ENCODE measurements at regions not wholly inside any gene's neighbourhood (a gene's known extent, or its start where the extent isn't known, plus 50 kb on each side); places are given as distances from the start of the nearest gene placed in this dataset.
"Not testable (repeated sequence)": the region's sequence is repeated elsewhere in the genome, so short reads cannot be mapped to it uniquely, and the experiment has no call there.

DNA sequence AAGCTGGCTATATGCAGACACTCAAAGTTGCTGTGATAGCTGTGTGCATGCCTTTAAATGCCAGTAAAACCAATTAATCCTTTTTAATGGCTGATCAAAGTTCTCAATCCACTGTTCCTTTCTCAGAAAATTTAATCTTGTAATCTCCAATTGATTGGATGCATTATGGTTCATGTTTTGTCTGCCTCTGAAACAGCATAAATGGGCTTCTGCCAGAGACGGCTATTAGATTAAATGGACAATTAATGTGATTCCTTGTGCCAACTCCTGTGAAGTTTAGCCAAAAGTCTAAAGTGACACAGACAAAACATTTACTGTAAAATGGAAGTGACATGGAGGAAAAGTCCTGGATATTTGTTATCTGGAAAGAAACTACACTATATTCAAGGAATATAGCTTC, 952.5 kb upstream of the FAT3 start:
- Histone ChIP-seq H3K4me3 (ENCODE audit: low read depth in 1 of 5, low read length in 5 of 5) (no peak overlapping the region), H3K36me3 (ENCODE audit: control insufficient read depth in 5 of 5, insufficient read depth in 5 of 5, low read length in 5 of 5) (no peaks in the 10 kb centered on the region), H3K4me1 (ENCODE audit: control insufficient read depth in 5 of 5, insufficient read depth in 5 of 5, low read length in 5 of 5) (no peaks in the 10 kb centered on the region), H3K9ac (ENCODE audit: low read length in 5 of 5) (no peak overlapping the region), H3K9me3 (ENCODE audit: control insufficient read depth in 5 of 5, low read length in 5 of 5) (no peaks in the 10 kb centered on the region), H3K27ac (ENCODE audit: low read depth, low read length) (no peak overlapping the region), H3K27me3 (ENCODE audit: control insufficient read depth in 5 of 5, insufficient read depth in 4 of 5, low read length in 5 of 5) (no peaks in the 10 kb centered on the region)

DNA sequence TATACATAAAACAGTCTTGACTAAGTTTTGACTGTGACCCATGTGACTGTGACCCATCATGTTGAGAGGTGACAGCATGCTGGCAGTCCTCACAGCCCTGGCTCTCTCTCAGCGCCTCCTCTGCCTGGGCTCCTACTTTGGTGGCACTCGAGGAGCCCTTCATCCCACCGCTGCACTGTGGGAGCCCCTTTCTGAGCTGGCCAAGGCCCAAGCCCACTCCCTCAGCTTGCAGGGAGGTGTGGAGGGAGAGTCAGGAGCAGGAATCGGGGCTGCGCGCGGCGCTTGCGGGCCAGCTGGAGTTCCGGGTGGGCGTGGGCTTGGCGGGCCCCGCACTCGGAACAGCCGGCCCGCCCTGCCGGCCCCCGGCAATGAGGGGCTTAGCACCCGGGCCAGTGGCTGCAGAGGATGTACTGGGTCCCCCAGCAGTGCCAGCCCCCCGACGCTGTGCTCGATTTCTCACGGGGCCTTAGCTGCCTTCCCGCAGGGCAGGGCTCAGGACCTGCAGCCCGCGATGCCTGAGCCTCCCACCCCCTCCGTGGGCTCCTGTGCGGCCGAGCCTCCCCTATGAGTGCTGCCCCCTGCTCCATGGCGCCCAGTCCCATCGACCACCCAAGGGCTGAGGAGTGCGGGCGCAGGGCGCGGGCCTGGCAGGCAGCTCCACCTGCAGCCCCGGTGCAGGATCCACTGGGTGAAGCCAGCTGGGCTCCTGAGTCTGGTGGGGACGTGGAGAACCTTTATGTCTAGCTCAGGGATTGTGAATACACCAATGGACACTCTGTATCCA, 955.9 kb upstream of the FAT3 start:
- not testable (repeated sequence) for H3K36me3 ChIP-seq (ENCODE audit: control insufficient read depth in 5 of 5, insufficient read depth in 5 of 5, low read length in 5 of 5); H3K27ac ChIP-seq (ENCODE audit: low read depth, low read length); H3K9me3 ChIP-seq (ENCODE audit: control insufficient read depth in 5 of 5, low read length in 5 of 5); H3K9ac ChIP-seq (ENCODE audit: low read length in 5 of 5); H3K4me1 ChIP-seq (ENCODE audit: control insufficient read depth in 5 of 5, insufficient read depth in 5 of 5, low read length in 5 of 5); H3K4me3 ChIP-seq (ENCODE audit: low read depth in 1 of 5, low read length in 5 of 5); H3K27me3 ChIP-seq (ENCODE audit: control insufficient read depth in 5 of 5, insufficient read depth in 4 of 5, low read length in 5 of 5)

DNA sequence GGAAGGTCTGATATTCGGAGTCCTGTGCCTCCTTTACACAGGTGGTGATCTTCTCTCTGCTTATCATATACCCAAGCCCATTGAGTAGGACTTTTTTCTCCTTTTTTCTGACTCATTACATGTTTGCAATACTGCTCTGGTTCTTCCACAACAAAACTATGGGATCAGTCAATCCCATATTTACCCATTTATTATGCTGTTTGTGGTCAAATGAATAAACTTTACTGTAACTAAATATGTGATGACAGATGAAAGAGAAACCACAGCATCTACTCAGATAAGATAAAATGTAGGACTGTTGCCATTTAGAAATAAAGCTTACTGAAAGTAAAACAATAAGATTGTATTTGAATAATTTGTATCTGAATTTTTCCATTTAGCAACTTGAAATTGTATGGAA, 958.7 kb upstream of the FAT3 start:
- Histone ChIP-seq H3K27ac (ENCODE audit: low read depth, low read length) (no peak overlapping the region), H3K27me3 (ENCODE audit: control insufficient read depth in 5 of 5, insufficient read depth in 4 of 5, low read length in 5 of 5) (no peaks in the 10 kb centered on the region), H3K9ac (ENCODE audit: low read length in 5 of 5) (no peak overlapping the region), H3K36me3 (ENCODE audit: control insufficient read depth in 5 of 5, insufficient read depth in 5 of 5, low read length in 5 of 5) (no peaks in the 10 kb centered on the region), H3K4me3 (ENCODE audit: low read depth in 1 of 5, low read length in 5 of 5) (no peak overlapping the region), H3K4me1 (ENCODE audit: control insufficient read depth in 5 of 5, insufficient read depth in 5 of 5, low read length in 5 of 5) (no peaks in the 10 kb centered on the region), H3K9me3 (ENCODE audit: control insufficient read depth in 5 of 5, low read length in 5 of 5) (no peaks in the 10 kb centered on the region)

DNA sequence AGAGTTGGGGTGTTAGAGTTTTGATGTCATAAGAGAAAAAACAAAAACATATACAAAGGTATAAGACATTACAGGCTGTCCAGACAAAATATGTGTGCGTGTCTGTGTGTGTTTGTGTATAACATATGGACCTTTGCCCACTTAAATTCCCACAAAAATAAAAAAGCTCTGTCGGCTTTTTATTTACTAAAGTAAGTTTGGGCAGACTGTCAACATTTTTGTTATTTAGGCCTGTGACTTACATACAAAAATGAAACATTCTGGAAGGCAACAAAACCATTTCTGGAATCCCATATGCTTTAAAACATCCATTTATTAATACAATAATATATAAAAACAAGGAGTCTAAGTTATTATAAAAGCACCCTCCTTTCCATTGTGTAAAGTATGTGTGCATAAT, 960.1 kb upstream of the FAT3 start:
- Histone ChIP-seq H3K9me3 (ENCODE audit: control insufficient read depth in 5 of 5, low read length in 5 of 5) (no peaks in the 10 kb centered on the region), H3K27ac (ENCODE audit: low read depth, low read length) (no peak overlapping the region), H3K4me3 (ENCODE audit: low read depth in 1 of 5, low read length in 5 of 5) (no peak overlapping the region), H3K9ac (ENCODE audit: low read length in 5 of 5) (no peak overlapping the region), H3K27me3 (ENCODE audit: control insufficient read depth in 5 of 5, insufficient read depth in 4 of 5, low read length in 5 of 5) (no peaks in the 10 kb centered on the region), H3K36me3 (ENCODE audit: control insufficient read depth in 5 of 5, insufficient read depth in 5 of 5, low read length in 5 of 5) (no peaks in the 10 kb centered on the region), H3K4me1 (ENCODE audit: control insufficient read depth in 5 of 5, insufficient read depth in 5 of 5, low read length in 5 of 5) (no peaks in the 10 kb centered on the region)

DNA sequence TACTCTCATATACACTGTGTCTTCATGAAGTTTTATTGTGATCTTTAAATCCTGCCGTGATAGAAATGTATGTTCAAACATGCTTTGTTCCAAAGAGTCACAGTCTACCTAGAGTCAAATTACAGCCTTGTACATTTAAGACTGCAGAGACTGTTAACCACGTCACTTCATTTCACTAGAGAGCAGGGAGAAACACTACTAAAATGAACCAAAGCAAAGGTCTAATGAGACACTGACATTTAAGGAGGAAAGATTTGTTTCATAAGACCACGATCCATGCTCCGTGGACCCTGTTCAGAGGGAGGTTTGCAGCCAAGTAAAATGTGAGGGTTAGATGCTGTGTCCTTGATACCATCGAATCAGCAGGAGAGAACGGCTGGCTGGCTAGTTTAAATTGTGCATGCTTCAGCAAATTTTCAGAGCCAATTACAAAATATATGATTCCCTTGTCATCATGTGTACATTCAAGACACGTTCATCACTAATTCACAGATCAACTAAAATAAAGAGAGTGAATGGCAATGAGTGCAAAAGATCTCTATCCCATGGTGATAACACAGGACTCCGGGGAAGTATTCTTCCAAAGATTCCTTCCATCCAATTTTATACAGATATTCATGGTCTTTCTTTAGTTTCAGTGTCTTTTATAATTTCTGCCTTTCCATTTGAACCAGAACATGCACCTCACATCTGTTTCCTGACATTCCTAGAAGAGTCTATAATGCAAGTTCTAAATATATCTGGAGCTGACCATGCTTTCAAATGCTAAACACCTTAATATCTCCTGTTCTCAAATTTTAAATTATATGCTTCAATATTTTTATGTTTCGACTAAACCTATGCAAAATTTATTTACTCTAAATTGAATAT, 960.9 kb upstream of the FAT3 start:
- no peaks in the 10 kb centered on the region for H3K27me3 ChIP-seq (ENCODE audit: control insufficient read depth in 5 of 5, insufficient read depth in 4 of 5, low read length in 5 of 5)
- no peaks in the 10 kb centered on the region for H3K36me3 ChIP-seq (ENCODE audit: control insufficient read depth in 5 of 5, insufficient read depth in 5 of 5, low read length in 5 of 5)
- no peaks in the 10 kb centered on the region for H3K4me1 ChIP-seq (ENCODE audit: control insufficient read depth in 5 of 5, insufficient read depth in 5 of 5, low read length in 5 of 5)
- no peak overlapping the region for H3K27ac ChIP-seq (ENCODE audit: low read depth, low read length)
- no peak overlapping the region for H3K9ac ChIP-seq (ENCODE audit: low read length in 5 of 5)
- no peaks in the 10 kb centered on the region for H3K9me3 ChIP-seq (ENCODE audit: control insufficient read depth in 5 of 5, low read length in 5 of 5)
- no peak overlapping the region for H3K4me3 ChIP-seq (ENCODE audit: low read depth in 1 of 5, low read length in 5 of 5)

DNA sequence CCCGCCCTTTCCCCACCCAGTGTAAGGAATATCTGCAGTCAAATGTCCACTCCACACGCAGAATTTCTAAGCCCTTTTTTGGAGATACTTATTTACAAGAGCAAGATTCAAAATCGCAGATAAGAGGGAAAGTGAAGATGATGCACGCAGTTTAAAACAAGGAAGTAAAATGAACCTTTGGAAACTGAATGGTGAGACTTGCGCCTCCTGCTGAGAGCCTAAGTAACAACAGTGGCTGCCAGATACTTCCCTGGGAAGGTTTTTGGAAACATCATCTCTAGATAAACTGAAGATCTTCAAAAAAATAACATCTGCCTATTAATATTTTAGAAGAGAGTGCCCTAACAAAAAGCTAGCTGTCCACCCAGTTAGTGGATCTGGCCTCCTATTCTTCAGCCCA, 963.1 kb upstream of the FAT3 start:
- no peaks in the 10 kb centered on the region for H3K36me3 ChIP-seq (ENCODE audit: control insufficient read depth in 5 of 5, insufficient read depth in 5 of 5, low read length in 5 of 5)
- H3K4me3 ChIP-seq (ENCODE audit: low read depth in 1 of 5, low read length in 5 of 5), result no peak overlapping the region
- no peaks in the 10 kb centered on the region for H3K27me3 ChIP-seq (ENCODE audit: control insufficient read depth in 5 of 5, insufficient read depth in 4 of 5, low read length in 5 of 5)
- no peak overlapping the region for H3K9ac ChIP-seq (ENCODE audit: low read length in 5 of 5)
- no peaks in the 10 kb centered on the region for H3K9me3 ChIP-seq (ENCODE audit: control insufficient read depth in 5 of 5, low read length in 5 of 5)
- H3K27ac ChIP-seq (ENCODE audit: low read depth, low read length), result no peak overlapping the region
- no peaks in the 10 kb centered on the region for H3K4me1 ChIP-seq (ENCODE audit: control insufficient read depth in 5 of 5, insufficient read depth in 5 of 5, low read length in 5 of 5)

DNA sequence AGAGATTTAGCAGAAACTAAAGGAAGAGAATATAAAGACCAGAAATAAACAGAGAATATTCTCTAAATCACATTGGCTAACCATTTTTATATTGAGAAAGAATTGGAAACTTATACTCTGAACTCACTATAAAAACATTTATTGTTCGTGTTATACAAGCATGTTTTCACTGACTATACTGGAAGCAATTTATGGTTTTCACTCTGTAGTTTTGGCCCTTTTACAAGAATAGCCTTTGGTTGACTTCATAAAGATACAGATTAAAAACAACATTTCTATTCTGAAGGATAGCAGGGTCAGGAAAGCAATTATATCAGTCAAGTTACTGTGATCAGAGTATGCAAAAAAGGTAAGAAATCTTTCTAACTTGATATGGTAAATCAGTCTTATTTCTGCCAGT, 965.7 kb upstream of the FAT3 start:
- no peak overlapping the region for H3K4me3 ChIP-seq (ENCODE audit: low read depth in 1 of 5, low read length in 5 of 5)
- H3K9ac ChIP-seq (ENCODE audit: low read length in 5 of 5), result no peak overlapping the region
- no peaks in the 10 kb centered on the region for H3K27me3 ChIP-seq (ENCODE audit: control insufficient read depth in 5 of 5, insufficient read depth in 4 of 5, low read length in 5 of 5)
- H3K27ac ChIP-seq (ENCODE audit: low read depth, low read length), result no peak overlapping the region
- H3K9me3 ChIP-seq (ENCODE audit: control insufficient read depth in 5 of 5, low read length in 5 of 5), result no peaks in the 10 kb centered on the region
- no peaks in the 10 kb centered on the region for H3K36me3 ChIP-seq (ENCODE audit: control insufficient read depth in 5 of 5, insufficient read depth in 5 of 5, low read length in 5 of 5)
- no peaks in the 10 kb centered on the region for H3K4me1 ChIP-seq (ENCODE audit: control insufficient read depth in 5 of 5, insufficient read depth in 5 of 5, low read length in 5 of 5)

DNA sequence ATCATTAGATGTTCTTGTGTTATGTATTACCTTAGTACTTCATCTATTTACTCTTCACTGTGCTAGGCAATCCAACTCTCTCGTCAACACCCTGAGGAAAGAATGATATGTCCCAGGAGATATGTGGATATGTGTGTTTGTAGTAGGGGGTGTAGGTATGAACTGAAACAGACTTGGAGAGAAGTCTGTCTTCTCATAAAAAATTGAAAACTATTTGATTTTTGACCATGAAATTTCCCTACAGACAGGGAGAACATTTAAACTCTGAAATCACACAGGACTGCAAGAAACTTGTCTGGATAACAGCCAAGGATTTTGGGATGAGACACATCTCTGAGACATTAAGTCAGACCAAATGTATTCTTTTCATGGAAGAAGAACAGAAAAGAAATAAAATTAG, 967.0 kb upstream of the FAT3 start:
- Histone ChIP-seq H3K27me3 (ENCODE audit: control insufficient read depth in 5 of 5, insufficient read depth in 4 of 5, low read length in 5 of 5) (no peaks in the 10 kb centered on the region), H3K36me3 (ENCODE audit: control insufficient read depth in 5 of 5, insufficient read depth in 5 of 5, low read length in 5 of 5) (no peaks in the 10 kb centered on the region), H3K4me3 (ENCODE audit: low read depth in 1 of 5, low read length in 5 of 5) (no peak overlapping the region), H3K27ac (ENCODE audit: low read depth, low read length) (no peak overlapping the region), H3K4me1 (ENCODE audit: control insufficient read depth in 5 of 5, insufficient read depth in 5 of 5, low read length in 5 of 5) (no peaks in the 10 kb centered on the region), H3K9me3 (ENCODE audit: control insufficient read depth in 5 of 5, low read length in 5 of 5) (no peaks in the 10 kb centered on the region), H3K9ac (ENCODE audit: low read length in 5 of 5) (no peak overlapping the region)

DNA sequence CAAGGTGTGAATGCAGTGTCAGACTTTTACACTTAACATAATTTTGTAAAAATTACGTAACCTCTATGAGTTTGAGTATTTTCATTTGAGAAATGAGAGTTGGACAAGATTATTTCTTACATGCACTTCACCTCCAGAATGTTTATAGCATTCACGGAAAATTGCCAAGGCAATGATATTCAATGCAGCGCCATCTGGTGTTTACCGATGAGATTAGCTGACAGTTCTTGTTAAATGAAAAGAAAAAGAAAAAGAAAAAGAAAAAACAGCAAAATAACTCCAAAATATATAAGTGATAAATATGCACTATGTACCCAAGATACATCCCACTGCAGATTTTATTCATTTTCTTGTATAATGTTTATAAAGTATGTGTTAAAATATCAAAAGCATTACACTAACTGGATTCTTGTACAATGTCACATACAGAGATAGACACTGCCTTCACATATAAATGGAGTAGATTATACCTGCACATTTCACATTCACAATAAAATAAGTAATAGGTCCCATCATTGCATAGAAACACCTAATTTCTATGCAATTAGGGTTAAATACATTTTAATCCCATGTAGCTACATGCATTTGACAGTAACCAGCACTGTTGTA, 976.3 kb upstream of the FAT3 start:
- Histone ChIP-seq H3K27me3 (ENCODE audit: control insufficient read depth in 5 of 5, insufficient read depth in 4 of 5, low read length in 5 of 5) (no peaks in the 10 kb centered on the region), H3K4me1 (ENCODE audit: control insufficient read depth in 5 of 5, insufficient read depth in 5 of 5, low read length in 5 of 5) (peaks cover 0 to 17% (median 6%) of the 10 kb centered on the region in 5 donors), H3K36me3 (ENCODE audit: control insufficient read depth in 5 of 5, insufficient read depth in 5 of 5, low read length in 5 of 5) (no peaks in the 10 kb centered on the region), H3K4me3 (ENCODE audit: low read depth in 1 of 5, low read length in 5 of 5) (no peak overlapping the region), H3K9ac (ENCODE audit: low read length in 5 of 5) (no peak overlapping the region), H3K9me3 (ENCODE audit: control insufficient read depth in 5 of 5, low read length in 5 of 5) (no peaks in the 10 kb centered on the region), H3K27ac (ENCODE audit: low read depth, low read length) (no peak overlapping the region)
